Stimulated activated CD4-positive, alpha-beta T cell treated with anti-CD3 and anti-CD28 coated beads, TNF-alpha, amount 100 ng/mL, for 1 hour (primary cell): ENCODE measurements at regions not wholly inside any gene's neighbourhood (a gene's known extent, or its start where the extent isn't known, plus 50 kb on each side); places are given as distances from the start of the nearest gene placed in this dataset.

Experiments used
- DNase-seq, 3 donors: peaks; one replicate each; pipeline ENCODE4 v3.0.0-alpha.2; 2020; ENCODE audit warnings: low read depth in 3 of 3, low spot score in 1 of 3

DNA sequence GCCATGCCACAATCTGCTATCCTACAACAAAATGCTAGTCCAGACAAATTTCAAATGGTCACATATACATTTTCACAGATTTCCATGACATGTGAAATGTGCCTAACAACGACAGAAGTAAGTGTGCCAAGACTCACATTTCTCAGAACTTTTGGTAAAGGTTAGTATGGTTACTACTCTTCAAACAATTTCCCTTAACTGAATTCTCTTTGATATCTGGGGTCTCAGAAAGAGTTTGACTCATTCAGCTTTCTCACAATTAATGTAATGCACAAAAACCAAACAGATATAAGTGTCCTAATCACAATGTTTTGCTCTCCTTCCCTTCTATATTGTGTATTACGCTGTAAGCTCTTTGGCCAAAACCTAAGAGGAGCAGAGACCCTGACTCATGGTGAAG, 122.4 kb upstream of the LEF1 start:
- no peak for DNase-seq

DNA sequence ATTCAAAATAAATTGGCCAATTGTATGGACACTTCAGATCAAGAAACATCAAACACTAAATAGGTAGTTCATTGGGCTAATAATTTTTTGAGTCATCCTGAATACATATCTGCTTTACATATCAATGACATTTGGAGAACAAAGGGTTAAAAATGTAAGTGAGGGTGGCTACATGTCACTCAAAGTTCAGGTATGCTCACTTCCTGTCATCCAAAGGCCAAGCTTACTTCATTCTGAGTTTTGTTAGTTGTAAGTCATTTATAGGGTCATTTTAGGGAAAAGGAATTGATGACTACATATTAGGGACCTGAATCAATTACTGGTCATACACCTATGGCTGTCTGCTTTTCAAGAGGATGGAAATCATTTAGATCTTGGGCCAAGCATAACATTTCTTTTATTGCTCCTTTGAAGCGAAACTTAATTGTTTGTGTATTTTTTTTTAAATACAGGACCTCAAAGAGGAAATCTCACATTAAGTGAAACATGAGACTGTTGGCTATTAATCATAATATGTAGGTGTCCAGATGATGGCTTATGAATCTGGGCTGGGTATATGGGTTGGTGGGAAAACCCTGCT, 119.2 kb upstream of the LEF1 start:
- no peak for DNase-seq

DNA sequence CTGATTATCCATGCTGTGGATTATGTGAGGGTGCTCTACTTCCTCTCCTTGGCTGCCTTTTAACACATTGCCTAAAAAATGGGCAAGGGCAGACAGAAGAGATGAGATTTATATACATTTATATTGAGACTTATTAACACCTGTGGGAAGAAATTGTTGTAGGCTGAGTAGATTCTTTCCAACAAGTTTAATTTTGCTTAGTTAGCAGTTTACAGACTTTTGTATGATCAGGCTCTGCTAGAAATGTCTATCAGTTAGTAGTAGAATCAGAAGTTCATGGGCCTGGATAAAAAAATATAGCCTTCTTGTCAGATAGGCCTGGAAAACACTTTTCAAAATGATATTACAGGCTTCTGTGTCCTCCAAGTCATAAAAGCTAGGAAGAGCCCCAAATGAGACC, 111.3 kb upstream of the LEF1 start:
- no peak for DNase-seq

DNA sequence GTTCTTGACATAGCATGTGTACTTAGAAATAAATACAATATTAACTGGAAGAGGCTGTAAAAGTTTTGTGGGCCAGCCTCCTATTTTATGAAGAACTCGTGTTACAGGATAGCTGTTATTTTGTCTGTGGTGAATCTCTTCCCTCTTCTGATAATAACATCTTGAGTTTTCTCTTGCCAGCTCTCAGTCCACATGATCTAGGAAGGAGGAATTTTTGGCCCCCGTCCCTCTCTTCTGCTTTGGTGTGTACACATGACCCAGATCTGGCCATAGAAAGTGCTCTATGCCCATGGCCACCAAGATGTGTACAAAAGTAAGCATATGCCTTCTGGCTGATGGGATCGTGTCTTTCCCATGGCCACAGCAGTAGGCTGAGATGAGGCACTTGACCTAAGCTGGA, 108.0 kb upstream of the LEF1 start:
- no peak for DNase-seq

DNA sequence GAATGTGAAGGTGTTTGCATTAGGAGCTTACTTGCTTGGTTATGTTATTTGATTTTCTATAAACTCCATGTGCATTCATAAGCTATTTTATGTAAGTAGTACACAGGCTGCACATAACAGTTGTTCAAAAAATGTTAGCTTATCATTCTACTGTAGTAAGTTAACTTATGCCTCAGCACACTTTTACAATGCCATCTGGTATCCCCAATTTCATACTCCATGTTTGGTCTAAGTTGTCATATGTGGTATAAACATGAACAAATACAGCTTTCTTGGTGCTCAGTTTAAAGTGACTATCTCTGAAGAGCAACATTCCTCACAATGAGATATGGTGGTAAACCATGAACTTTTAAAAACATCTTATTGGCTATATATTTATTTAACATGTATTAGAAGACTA, 104.3 kb upstream of the LEF1 start:
- DNase-seq = no peak

- no peak for DNase-seq
Observed at GRCh38 chr4:108272561-108272960, 103.8 kb upstream of the LEF1 start.

GRCh38 chr4:108272046-108272445, 103.3 kb upstream of the LEF1 start:
- DNase-seq = no peak

DNA sequence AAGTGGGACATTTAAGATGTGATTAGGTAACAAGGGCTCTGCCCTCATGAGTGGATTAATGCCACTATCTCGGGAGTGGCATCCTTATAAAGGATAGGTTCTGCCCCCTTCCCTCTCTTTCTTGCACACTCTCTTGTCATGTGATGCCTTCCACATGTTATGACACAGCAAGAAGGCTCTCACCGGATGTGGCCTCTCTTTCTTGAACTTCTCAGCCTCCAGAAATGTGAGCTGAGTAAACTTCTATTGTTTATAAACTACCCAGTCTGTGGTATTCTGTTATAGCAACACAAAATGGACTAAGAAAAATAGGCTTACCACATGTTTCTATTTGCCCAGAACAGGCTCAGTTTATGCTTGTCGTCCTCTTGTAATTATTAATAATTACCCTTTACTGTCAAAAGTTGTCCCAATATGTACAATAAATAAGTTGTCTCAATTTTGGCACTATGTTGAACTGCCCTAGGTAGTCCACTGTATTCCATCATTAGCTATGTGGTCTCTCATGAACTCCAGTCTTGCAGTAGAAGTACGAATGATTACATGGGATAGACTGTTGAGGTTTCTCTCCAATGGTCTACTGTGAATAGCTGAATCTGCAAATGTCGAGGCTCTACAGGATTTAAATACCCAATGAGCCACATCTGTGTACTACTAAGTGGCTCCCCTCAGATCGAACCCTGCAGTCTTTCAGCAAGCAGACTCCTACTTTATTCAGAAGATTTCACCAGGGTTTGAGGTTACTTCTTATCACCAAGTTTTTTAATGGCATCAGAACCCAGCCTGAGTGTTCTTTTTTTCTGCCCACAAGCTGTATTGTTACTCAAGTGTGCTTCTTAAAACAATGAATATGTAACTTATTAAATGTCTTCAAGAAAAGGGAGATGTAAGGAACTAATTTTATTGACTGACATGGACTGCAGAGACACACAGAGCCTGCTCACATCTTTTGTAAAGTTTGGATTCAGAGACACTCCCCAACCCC, 102.0 kb upstream of the LEF1 start:
- no peak for DNase-seq

- DNase-seq = no peak
Observed at GRCh38 chr4:108264693-108265092, 96.0 kb upstream of the LEF1 start.

- no peak for DNase-seq
Observed at GRCh38 chr4:108263057-108263456, 94.3 kb upstream of the LEF1 start.

DNA sequence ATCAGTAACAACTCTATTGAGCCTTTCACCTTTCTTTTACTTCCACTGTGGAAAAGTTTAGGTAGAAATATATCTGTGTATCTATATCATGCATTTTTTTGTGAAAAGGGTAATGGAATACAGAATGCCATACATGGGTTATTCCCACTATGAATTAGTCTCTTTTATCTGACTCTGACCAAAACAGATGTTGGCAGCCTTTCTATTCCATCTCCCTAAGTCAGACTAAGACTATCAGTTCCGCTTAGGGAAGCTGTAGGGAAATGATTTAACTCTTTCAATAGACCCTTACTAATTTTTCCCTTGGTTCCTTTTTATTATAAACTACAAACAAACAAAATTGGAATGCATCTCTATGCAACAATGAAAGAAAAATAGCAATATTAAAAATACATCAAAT, 92.3 kb upstream of the LEF1 start:
- no peak for DNase-seq

GRCh38 chr4:108256538-108256937, 87.8 kb upstream of the LEF1 start:
- no peak for DNase-seq

- DNase-seq = no peak
Observed at GRCh38 chr4:108255203-108255747, 86.5 kb upstream of the LEF1 start.

DNA sequence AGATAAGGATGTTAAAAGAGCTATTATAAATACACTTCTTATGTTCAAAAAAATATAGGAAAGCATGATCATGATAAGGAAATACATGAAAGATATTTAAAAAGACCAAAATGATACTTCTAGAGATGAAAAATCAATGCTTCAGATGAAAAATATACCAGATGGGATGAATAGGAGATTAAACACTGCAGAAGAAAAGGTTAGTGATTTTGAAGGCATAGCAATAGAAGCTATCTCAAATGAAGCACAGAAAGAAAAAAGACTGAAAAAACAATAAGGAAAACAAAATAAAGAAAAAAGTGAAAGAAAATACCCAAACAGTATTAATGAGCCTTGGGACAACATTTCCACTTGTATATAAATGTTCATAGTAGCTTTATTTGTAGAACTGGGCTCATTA, 80.7 kb upstream of the LEF1 start:
- DNase-seq = no peak

GRCh38 chr4:108247387-108248049, 78.8 kb upstream of the LEF1 start:
- no peak for DNase-seq

GRCh38 chr4:108244606-108245005, 75.9 kb upstream of the LEF1 start:
- no peak for DNase-seq

- DNase-seq = no peak
Observed at GRCh38 chr4:108240366-108240765, 71.6 kb upstream of the LEF1 start.

DNA sequence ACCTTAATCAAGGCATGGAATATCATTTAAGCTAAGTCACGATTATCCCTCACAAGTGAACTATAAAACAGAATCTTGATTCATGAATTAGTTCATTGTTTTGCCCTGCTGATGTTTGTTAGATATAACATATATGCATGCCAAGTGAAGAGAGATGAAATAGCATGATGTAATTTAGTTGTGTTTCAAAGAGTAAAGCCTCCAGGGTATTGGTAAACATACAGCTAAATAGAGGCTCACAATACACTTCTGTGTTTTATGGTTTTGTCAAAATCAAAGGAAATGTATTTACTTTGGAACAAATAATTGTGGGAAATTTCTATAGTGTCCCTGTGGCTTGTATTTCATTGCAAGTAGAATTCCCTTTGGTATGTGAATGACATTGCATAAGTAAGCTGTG, 69.0 kb upstream of the LEF1 start:
- no peak for DNase-seq

DNA sequence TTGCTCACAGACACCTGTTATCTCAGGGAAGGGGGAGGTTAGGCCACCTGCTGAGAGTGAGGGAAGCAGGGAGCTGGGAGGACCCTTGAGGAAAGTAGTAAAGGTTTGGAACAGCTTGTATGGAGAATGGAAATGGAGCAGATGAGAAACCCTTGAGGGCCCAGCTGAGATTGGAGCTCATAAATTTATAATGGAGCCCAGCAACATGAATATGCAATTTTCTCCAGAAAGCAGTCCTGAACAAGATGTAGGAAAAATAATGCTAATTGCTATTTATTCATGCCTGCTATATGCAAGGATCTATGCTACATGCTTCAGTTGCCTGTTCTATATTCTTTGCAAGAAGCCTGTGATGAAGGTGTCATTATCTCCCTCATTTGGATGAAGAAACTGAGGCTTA, 67.5 kb upstream of the LEF1 start:
- DNase-seq = no peak

GRCh38 chr4:108227923-108228322, 59.2 kb upstream of the LEF1 start:
- no peak for DNase-seq

DNA sequence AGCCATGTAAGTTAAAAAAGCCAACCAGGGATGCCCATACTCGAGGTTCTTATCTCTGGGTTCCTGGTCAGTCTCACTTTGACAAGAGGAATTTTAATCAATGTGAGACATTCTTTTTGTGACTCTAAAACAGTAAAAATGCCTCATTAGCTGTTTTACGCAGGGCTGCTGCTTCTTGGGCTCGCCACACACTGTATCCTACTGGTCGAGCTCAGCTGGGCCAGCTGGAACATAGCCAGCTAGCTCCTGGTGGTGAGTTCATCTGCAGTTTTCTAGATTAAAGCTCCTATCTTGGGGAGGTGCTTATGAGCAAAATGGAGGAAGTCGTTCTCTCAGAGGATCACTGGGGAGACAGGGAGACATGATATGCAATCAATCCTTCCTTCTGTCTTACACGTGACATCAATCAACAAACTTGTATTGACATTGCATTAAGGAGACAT, 55.9 kb upstream of the LEF1 start:
- no peak for DNase-seq

GRCh38 chr4:108223313-108223712, 54.6 kb upstream of the LEF1 start:
- DNase-seq = no peak
